Fibroblast of the aortic adventitia (primary cell): ENCODE measurements at regions not wholly inside any gene's neighbourhood (a gene's known extent, or its start where the extent isn't known, plus 50 kb on each side); places are given as distances from the start of the nearest gene placed in this dataset.
A peak's percentile ranks its signal among the peaks of the same experiment; 100 is the strongest.

Experiments
- DNase-seq: peaks from one replicate; pipeline ENCODE4 v3.0.0-alpha.2; 2010; ENCODE audit warnings: low read depth
- H3K4me3 ChIP-seq: 2 replicates; pipeline ENCODE4 v1.5.1; 2011; ENCODE audit warnings: low read depth, mild to moderate bottlenecking, control low read depth, low read length, moderate library complexity
- CTCF ChIP-seq: IDR thresholded peaks from 2 replicates; pipeline ENCODE4 v1.5.1; 2011; ENCODE audit warnings: mild to moderate bottlenecking, low read length, control low read depth, inconsistent platforms; ENCODE audit not compliant: insufficient read depth

DNA sequence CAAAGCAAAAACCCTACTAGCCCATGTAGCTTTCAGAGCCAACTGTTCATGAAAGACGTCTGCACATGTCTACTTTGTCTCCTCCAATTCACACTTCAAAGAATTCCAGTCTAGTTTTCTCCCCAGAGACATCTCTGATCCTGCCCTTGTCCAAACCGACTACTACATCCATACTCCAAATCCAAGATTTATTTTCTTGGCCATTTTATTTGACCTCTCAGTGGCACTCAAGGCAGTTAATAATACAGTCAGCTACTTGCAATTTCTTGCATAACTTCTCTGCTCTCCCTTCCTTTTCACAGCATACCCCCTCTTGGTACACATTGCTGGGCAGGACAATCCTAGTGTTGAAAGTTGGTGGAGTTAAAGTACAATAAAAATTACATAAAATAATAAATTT, 170.9 kb upstream of the INHBA start:
- no peak for TF ChIP-seq CTCF
- DNase-seq: peak; percentile 43

DNA sequence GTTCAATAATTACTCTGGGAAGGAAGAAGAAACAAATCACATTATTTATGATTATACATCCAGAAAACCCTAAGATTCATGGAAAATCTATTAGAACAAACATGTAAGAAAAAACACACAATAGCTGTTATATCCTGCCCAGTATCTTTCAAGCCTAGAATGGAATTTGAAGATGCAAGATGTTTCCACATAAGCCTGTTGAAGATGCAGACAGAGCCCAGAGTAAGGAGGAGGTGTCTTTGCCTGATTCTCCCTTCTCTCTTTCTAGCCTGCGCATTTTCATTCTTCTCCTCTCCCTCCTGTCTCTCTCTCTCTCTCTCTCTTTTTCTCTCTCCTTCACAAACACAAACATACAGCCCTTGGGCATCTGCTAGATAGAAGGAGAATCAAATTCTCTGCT, 170.1 kb upstream of the INHBA start:
- H3K4me3 ChIP-seq: no peak overlapping the region
- TF ChIP-seq CTCF: no peak
- DNase-seq: peak; percentile 24

More for the DNA sequence above, 170.9 kb upstream of the INHBA start:
- no peak overlapping the region for H3K4me3 ChIP-seq

GRCh38 chr7:41870461-41871138, 167.7 kb upstream of the INHBA start:
- DNase-seq: peak; percentile 16
- no peak for TF ChIP-seq CTCF
- no peak overlapping the region for H3K4me3 ChIP-seq

DNA sequence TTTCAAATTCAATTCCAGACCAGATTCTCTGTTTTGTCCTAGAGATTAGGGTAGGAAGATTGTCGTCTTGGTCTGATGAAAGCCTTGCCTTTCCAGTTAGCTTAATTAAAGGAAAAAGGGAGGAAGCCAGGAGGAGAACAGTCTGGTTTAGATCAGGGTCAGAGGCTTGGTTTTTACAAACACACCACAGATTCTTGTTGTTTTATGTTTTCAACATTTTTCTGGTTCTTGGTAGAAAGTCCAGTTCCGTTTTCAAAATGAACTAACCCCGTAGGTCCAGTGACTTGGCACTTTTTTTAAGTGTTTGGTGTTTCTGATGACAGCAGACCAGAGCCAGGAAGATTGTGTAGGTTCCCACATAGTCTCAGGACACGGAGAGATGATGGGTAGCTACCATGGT, 167.1 kb upstream of the INHBA start:
- no peak for TF ChIP-seq CTCF
- peak; percentile 47 for DNase-seq
- H3K4me3 ChIP-seq: no peak overlapping the region

- no peak overlapping the region for H3K4me3 ChIP-seq
- peak; percentile 63 for DNase-seq
- TF ChIP-seq CTCF: no peak
Measured at GRCh38 chr7:41869596-41869995, 166.7 kb upstream of the INHBA start.

- H3K4me3 ChIP-seq: no peak overlapping the region
- DNase-seq: peak; percentile 73
- no peak for TF ChIP-seq CTCF
Measured at GRCh38 chr7:41869091-41869490, 166.2 kb upstream of the INHBA start.
